NT2/D1 (cell line): ENCODE measurements at regions not wholly inside any gene's neighbourhood (a gene's known extent, or its start where the extent isn't known, plus 50 kb on each side); places are given as distances from the start of the nearest gene placed in this dataset.

Source experiments
- SUZ12 ChIP-seq: IDR thresholded peaks from 2 replicates; pipeline ENCODE4 v1.6.1; 2011; ENCODE audit not compliant: insufficient read length, insufficient read depth; ENCODE audit errors: extremely low read depth
- ZNF274 ChIP-seq: IDR thresholded peaks from 2 replicates; pipeline ENCODE4 v1.6.1; 2011; ENCODE audit warnings: mild to moderate bottlenecking, low read depth, low read length

- TF ChIP-seq ZNF274, result no peak
- TF ChIP-seq SUZ12, result no peak
These were observed 158.5 kb downstream of the SHOX start for GRCh38 chrX:789096-789495.
